Left forelimb (tissue), 1 donor: ENCODE measurements at regions not wholly inside any gene's neighbourhood (a gene's known extent, or its start where the extent isn't known, plus 50 kb on each side); places are given as distances from the start of the nearest gene placed in this dataset.
"Not testable (repeated sequence)": the region's sequence is repeated elsewhere in the genome, so short reads cannot be mapped to it uniquely, and the experiment has no call there.

Source experiments
- DNase-seq: peaks from one replicate; pipeline ENCODE4 v3.0.0-alpha.2; 2018; ENCODE audit warnings: low spot score

- no peak for DNase-seq
Measured at GRCh38 chr6:112879920-112880413, 532.8 kb downstream of the RFPL4B start.

DNA sequence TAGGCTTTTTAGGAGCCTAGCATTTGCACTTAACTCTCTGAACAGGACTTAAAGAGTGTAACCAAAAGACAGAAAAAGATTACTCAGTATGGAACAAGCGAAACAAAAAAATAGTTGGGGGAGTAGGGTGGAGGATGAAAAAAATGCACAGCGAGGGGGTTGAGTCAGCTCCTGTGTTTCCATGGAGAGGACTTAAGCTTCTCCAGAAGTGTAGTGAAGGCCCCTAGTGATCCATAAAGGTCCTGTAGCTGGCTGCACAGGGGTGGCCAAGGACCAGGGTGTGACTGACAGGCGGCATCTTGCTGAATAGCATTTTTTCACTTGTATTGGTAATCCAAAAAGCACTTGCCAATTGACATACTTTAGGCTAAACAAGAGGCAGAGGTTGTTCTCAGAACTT lies 533.9 kb downstream of the RFPL4B start:
- no peak for DNase-seq

DNA sequence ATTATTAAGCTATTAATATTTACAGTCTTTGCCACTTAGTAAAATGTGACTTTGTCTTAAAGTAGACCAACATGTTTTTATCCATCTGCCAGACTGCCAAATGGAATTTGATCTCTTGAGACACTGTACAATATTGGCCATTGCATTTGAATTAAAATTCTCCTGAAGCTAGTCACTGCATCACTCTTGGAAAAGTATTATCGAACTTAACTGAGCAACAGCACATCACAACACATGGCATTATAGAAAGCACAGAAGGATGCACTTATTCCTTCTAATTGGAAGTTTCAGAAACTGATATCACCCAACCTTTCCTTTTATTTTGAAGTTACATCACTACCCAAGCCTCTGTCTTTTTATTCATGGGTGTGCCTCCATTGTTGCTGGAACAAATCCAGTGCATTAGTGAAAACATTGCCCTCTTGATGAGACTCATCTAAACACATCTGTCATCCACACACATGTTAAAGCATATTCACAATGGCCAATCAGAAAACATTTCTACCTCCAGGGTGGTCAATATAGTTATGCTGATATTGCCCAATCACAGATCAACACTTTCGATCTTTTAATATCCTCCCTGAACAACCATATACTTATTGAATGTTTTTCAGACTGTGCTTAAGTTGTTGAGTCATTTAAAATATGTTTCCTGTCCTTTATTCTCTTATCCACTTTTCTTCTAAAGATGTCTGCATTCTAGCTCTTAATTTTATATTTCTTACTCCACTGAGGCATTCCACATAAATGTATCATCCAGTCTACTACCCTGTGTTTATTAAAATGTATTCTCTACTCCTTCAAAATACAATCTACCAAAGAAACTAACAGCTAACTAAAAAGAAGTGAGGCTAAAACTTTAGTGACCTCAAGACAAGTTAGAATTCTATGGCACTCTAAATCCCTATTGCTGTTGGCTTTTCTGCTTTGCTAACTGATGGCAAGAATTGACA lies 535.0 kb downstream of the RFPL4B start:
- no peak for DNase-seq

GRCh38 chr6:112883095-112883494 lies 536.0 kb downstream of the RFPL4B start:
- no peak for DNase-seq

- no peak for DNase-seq
Measured at GRCh38 chr6:112886415-112886814, 539.3 kb downstream of the RFPL4B start.

GRCh38 chr6:112887424-112887823 lies 540.3 kb downstream of the RFPL4B start:
- not testable (repeated sequence) for DNase-seq

GRCh38 chr6:112899541-112899940 lies 552.4 kb downstream of the RFPL4B start:
- DNase-seq = no peak

DNA sequence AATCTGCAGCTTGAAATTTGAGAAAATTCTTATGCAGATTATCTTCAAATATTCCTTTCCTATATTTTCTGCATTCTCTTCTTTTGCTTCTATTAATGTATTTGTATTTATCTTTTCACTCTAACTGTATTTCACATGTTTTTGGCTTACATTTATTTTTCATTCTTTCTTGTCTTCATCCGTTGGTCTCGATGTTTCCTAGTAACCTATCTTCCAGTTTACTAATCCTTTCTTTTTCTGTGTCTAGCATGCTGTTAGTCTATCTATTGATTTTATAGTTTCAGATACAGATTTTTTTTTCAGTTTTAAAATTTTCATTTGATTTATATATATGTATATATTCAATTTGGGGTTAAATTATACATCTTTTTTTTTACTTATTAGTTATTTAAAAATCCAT lies 556.2 kb downstream of the RFPL4B start:
- DNase-seq = no peak

DNA sequence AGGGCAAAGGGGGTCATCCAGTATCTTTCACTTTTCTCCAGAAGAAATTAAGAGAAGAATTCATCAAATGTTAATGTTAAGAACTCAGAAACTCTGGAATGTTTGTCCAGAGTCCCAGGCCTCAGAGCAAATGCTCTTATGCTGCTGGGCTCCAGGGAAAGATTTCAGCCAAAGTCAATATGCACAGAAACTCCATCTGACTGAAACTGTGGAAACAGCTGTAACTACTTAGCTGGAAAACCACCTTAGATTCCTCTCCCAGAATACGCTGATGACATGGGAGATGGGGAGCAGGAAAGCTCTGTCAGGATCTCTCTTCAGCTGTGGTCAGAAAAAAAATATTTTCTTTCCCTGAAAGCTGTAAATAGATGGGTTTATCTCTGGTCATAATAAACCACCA lies 559.6 kb downstream of the RFPL4B start:
- DNase-seq = no peak

DNA sequence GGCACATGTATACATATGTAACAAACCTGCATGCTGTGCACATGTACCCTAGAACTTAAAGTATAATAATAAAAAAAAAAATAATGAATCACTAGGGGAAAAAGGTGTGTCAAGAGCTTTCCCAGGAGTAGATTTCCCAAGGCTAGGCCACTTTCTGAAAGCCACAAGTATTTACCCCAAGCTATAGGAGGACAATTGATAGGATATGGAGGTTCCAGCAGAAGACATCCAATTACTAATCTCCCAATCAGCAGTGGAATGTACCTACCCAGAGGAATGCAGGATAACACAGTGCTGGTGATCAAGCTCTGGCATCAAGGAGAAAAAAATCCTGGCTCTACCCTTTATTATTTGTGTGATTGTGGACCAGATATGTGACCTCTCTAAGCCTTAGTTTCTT lies 562.7 kb downstream of the RFPL4B start:
- DNase-seq = no peak

DNA sequence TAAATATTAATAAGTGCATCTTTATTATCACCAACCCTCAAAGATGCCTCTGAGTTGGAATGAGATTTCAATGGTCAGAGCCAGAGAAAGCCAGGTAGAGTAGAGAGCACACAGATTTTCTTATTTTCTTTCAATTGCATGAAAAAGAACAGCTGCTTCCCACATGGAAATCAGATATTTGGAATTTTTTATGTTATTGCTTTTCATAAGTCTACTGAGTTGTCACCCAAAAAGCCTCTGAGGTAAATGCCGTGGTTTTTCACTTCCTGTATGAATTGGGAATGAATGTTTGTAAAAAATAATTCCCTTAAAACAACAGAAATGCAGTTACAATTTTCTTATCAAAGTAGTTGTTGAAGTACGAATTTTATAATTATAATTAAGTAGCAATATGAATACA lies 563.1 kb downstream of the RFPL4B start:
- DNase-seq = no peak

DNA sequence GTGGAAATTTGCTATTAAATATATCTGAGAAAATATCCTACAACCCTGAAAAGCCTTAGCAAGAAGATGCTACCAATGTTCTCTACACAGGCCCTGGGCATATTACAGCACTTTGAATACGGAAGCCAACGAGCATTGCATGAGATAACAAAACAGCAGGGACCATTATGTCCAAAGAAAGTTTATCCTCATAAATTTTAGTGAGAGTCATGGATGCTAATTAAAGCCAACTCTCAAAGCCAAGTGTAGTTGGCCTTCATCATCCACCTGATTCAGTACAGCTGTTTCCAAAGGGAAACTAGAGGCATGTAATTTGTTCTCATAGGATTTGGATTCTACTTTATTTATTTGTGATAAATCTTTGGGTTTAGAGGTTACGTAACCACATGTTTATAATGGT lies 564.8 kb downstream of the RFPL4B start:
- DNase-seq = no peak

DNA sequence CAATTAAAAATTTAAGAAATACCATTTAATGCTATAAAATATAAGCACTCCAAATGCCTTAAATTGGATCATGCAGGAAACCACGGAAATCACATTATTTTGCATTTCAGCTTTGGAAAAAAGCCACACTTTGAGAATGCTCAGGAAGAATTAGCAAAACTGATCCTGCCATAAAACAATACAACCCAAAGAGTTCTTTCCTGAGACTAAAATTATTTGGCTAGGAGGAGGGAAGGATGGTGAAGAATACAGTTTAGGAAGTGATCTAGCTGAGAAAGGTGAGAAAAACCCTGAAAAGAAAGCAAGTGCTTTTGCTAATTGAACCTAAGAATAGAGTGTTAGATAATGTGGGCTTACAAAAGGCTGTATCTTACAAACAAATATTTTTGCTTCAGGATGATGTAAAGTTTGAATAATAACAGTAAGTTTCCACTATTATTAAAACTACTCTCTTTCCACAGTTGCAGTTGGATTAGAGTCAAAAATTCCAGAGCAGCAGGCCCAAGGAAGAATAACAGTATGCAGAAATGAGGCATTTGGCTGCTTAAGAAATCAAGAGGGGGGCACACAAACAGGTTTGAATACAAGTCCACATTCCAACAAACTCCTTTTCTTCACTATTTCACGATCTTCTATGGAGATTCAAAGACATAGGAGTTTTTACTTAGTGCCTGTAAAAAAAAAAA lies 565.4 kb downstream of the RFPL4B start:
- DNase-seq = no peak

DNA sequence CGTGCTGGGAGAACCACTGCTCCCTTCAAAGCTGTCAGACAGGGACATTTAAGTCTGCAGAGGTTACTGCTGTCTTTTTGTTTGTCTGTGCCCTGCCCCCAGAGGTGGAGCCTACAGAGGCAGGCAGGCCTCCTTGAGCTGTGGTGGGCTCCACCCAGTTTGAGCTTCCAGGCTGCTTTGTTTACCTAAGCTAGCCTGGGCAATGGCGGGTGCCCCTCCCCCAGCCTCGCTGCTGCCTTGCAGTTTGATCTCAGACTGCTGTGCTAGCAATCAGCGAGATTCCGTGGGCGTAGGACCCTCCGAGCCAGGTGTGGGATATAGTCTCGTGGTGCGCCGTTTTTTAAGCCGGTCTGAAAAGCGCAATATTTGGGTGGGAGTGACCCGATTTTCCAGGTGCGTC lies 572.6 kb downstream of the RFPL4B start:
- not testable (repeated sequence) for DNase-seq

DNA sequence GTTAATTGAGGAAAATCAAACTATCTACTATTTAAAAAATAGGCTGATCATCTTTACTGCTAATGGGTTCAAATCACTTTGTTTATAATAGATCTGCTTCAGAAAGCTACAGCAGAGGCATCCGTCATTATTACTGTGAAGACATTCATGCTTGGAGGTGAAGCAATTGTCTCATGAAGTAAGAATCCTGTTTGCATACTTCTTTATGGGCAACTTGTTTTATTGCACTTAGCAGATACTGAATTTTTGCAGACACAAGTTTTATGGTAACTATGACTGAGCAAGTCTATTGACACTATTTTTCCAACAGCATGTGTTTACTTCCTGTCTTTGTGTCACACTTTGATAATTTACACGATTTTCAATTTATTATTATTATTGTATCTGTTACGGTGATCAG lies 573.9 kb downstream of the RFPL4B start:
- no peak for DNase-seq

GRCh38 chr6:112923940-112924587 lies 576.9 kb downstream of the RFPL4B start:
- DNase-seq = no peak

- DNase-seq = no peak
Measured at GRCh38 chr6:112925702-112926101, 578.6 kb downstream of the RFPL4B start.

DNA sequence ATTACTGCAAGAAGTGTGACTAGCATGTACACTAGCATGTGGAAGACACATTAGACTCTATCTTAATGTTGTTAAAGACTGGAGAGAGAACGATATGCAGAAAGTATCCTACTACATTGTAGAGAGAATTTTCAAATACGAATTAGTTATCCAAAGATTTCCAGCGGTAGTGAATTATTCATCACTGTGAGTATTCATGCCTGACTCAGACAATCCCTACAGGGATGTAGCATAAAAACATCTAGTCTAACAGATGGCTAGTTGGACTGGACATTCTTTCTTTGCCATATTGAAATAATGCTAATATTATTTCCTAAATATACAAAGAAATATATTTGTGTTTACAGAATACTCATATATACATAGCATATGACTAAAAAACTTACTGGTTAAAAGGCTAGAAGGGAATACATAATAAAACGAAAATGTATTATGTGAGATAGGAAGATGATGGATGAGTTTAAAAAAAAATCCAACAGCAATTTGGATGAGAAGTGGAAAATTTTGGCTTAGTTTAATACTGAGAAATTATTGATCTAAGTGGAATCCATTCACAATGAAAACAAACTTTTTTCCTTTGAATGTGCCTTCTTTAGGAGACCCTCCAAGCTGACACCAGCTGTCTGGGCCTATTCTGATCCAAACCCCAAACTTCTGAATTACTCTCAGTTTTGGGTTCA lies 580.7 kb downstream of the RFPL4B start:
- DNase-seq = no peak

DNA sequence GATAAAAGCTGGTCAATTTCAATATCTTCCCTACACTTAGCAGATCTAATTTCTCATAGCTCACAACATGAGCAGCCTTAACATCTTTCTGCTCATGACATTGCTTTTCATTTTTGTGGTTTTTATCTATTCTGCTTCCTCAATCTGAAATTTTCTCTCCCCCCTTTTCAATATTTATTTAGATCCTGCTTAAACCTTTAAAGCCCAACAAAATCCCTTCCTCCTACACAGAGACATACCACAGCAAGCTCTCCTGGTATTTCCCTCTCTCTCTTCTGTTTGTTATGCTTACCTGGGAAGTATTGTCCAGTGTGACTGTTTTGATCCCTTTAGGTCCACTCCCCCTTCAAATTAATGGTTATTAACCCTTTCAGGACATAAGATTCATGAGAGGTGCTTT lies 582.5 kb downstream of the RFPL4B start:
- no peak for DNase-seq

DNA sequence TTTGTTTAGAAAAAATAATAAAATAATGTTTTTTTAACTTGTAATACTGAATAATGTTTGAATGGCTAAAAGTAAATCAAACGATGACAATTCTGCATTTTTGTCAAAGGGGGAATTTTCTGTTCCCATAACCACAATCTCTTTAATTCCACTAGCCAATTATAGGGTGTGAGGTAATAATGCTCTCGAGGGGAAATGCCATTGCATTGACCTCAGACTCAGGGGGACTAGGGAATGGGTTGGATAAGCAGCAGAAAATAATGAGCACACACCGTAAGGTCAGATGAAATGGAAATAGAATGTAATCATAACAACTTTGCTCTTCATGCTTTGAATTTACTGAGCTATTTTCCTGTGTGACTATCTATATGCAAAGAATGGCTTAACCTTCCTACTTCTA lies 584.7 kb downstream of the RFPL4B start:
- DNase-seq = no peak

- DNase-seq = no peak
Measured at GRCh38 chr6:112933947-112934346, 586.8 kb downstream of the RFPL4B start.
